H9 (cell line): ENCODE measurements at regions not wholly inside any gene's neighbourhood (a gene's known extent, or its start where the extent isn't known, plus 50 kb on each side); places are given as distances from the start of the nearest gene placed in this dataset.

ENCODE experiments used
- DNase-seq: peaks from one replicate; pipeline ENCODE4 v3.0.0-alpha.2; 2017
- H2AFZ ChIP-seq: one replicate; pipeline ENCODE4 v1.6.1; 2013; ENCODE audit warnings: mild to moderate bottlenecking, low read length, control low read depth, moderate library complexity
- H2AK5ac ChIP-seq: 2 replicates; pipeline ENCODE4 v1.6.1; 2013; ENCODE audit warnings: low read length, control low read depth, mixed read lengths; ENCODE audit not compliant: insufficient read length
- H2BK120ac ChIP-seq: one replicate; pipeline ENCODE4 v1.6.1; 2013; ENCODE audit warnings: low read depth, mild to moderate bottlenecking, low read length, control low read depth, inconsistent platforms; ENCODE audit not compliant: poor library complexity, severe bottlenecking
- H2BK12ac ChIP-seq: 2 replicates; pipeline ENCODE4 v1.6.1; 2013; ENCODE audit warnings: low read length, control low read depth, mixed read lengths, low read depth; ENCODE audit not compliant: insufficient read length
- H2BK15ac ChIP-seq: 2 replicates; pipeline ENCODE4 v1.6.1; 2013; ENCODE audit warnings: low read depth, low read length, control low read depth
- H2BK20ac ChIP-seq: one replicate; pipeline ENCODE4 v1.6.1; 2013; ENCODE audit warnings: low read depth, mild to moderate bottlenecking, low read length, control low read depth, inconsistent platforms; ENCODE audit not compliant: poor library complexity, severe bottlenecking
- H2BK5ac ChIP-seq: 2 replicates; pipeline ENCODE4 v1.6.1; 2013; ENCODE audit warnings: low read length, control low read depth, mixed read lengths; ENCODE audit not compliant: insufficient read length
- H3K14ac ChIP-seq: 2 replicates; pipeline ENCODE4 v1.6.1; 2013; ENCODE audit warnings: low read length, control low read depth; ENCODE audit not compliant: insufficient read depth
- H3K18ac ChIP-seq: 2 replicates; pipeline ENCODE4 v1.6.1; 2013; ENCODE audit warnings: low read depth, mild to moderate bottlenecking, mixed read lengths, low read length, control low read depth; ENCODE audit not compliant: insufficient read length
- H3K23ac ChIP-seq: 2 replicates; pipeline ENCODE4 v1.6.1; 2013; ENCODE audit warnings: low read length, control low read depth, mixed read lengths, low read depth; ENCODE audit not compliant: insufficient read length
- H3K23me2 ChIP-seq: 2 replicates; pipeline ENCODE4 v1.6.1; 2013; ENCODE audit warnings: low read depth, mild to moderate bottlenecking, mixed read lengths, low read length, control low read depth; ENCODE audit not compliant: insufficient read length, poor library complexity, severe bottlenecking
- H3K27ac ChIP-seq: 2 replicates; pipeline ENCODE4 v1.5.1; 2013; ENCODE audit warnings: low read length, control low read depth, mixed read lengths, low read depth; ENCODE audit not compliant: insufficient read length
- H3K27me3 ChIP-seq: 2 replicates; pipeline ENCODE4 v1.6.1; 2013; ENCODE audit warnings: low read length, control low read depth, inconsistent platforms; ENCODE audit not compliant: insufficient read depth
- H3K4ac ChIP-seq: 2 replicates; pipeline ENCODE4 v1.6.1; 2013; ENCODE audit warnings: low read depth, mild to moderate bottlenecking, control low read depth, inconsistent platforms, low read length, moderate library complexity
- H3K4me1 ChIP-seq: 2 replicates; pipeline ENCODE4 v1.6.1; 2013; ENCODE audit warnings: low read length, control low read depth, inconsistent platforms; ENCODE audit not compliant: insufficient read depth
- H3K4me2 ChIP-seq: 2 replicates; pipeline ENCODE4 v1.6.1; 2013; ENCODE audit warnings: low read length, control low read depth, mixed read lengths; ENCODE audit not compliant: insufficient read length, insufficient read depth
- H3K56ac ChIP-seq: 2 replicates; pipeline ENCODE4 v1.6.1; 2013; ENCODE audit warnings: low read depth, mild to moderate bottlenecking, mixed read lengths, low read length, control low read depth; ENCODE audit not compliant: insufficient read length
- H3K79me1 ChIP-seq: 2 replicates; pipeline ENCODE4 v1.6.1; 2013; ENCODE audit warnings: low read depth, mild to moderate bottlenecking, moderate library complexity, low read length, control low read depth, inconsistent platforms; ENCODE audit not compliant: insufficient read depth, poor library complexity, severe bottlenecking
- H3K79me2 ChIP-seq: 2 replicates; pipeline ENCODE4 v1.6.1; 2013; ENCODE audit warnings: low read length, control low read depth, inconsistent platforms; ENCODE audit not compliant: insufficient read depth
- H3K9ac ChIP-seq: 2 replicates; pipeline ENCODE4 v1.6.1; 2013; ENCODE audit warnings: low read length, control low read depth, mixed read lengths; ENCODE audit not compliant: insufficient read length; ENCODE audit errors: extremely low read depth
- H3K9me3 ChIP-seq: one replicate; pipeline ENCODE4 v1.6.1; 2013; ENCODE audit warnings: low read depth, low read length, inconsistent platforms; ENCODE audit not compliant: control insufficient read depth
- H3T11ph ChIP-seq: one replicate; pipeline ENCODE4 v1.6.1; 2013; ENCODE audit warnings: mild to moderate bottlenecking, low read length, control low read depth, inconsistent platforms
- H4K20me1 ChIP-seq: one replicate; pipeline ENCODE4 v1.6.1; 2013; ENCODE audit not compliant: control insufficient read depth, insufficient read length, insufficient read depth
- H4K5ac ChIP-seq: 2 replicates; pipeline ENCODE4 v1.6.1; 2013; ENCODE audit warnings: low read depth, mild to moderate bottlenecking, mixed read lengths, low read length, control low read depth; ENCODE audit not compliant: insufficient read length
- H4K8ac ChIP-seq: replicated peaks from 2 replicates; pipeline ENCODE4 v1.6.1; 2013; ENCODE audit warnings: low read length, control low read depth, mixed read lengths, low read depth; ENCODE audit not compliant: insufficient read length
- H4K91ac ChIP-seq: 2 replicates; pipeline ENCODE4 v1.6.1; 2013; ENCODE audit warnings: low read depth, mild to moderate bottlenecking, moderate library complexity, mixed read lengths, low read length, control low read depth; ENCODE audit not compliant: insufficient read length
- H3K27ac Mint-ChIP-seq, 3 experiments: 2 replicates in 2 of 3; 3 replicates in 1 of 3; pipeline ENCODE4 v1.8.0; 2020 to 2021; ENCODE audit warnings: mixed read lengths in 3 of 3, mild to moderate bottlenecking in 1 of 3, moderate library complexity in 1 of 3
- H3K27me3 Mint-ChIP-seq: 2 replicates; pipeline ENCODE4 v1.8.0; 2021; ENCODE audit warnings: low read depth, mild to moderate bottlenecking, moderate library complexity, mixed read lengths
- H3K36me3 Mint-ChIP-seq, 3 experiments: 2 replicates in 2 of 3; 3 replicates in 1 of 3; pipeline ENCODE4 v1.8.0; 2020 to 2021; ENCODE audit warnings: low read depth in 3 of 3, mixed read lengths in 3 of 3; ENCODE audit not compliant: insufficient read depth in 1 of 3
- H3K4me1 Mint-ChIP-seq, 2 experiments: 2 replicates each; pipeline ENCODE4 v1.8.0; 2020; ENCODE audit warnings: mixed read lengths in 2 of 2
- H3K4me3 Mint-ChIP-seq, 2 experiments: 2 replicates in 1 of 2; 3 replicates in 1 of 2; pipeline ENCODE4 v1.8.0; 2020 to 2021; ENCODE audit warnings: mild to moderate bottlenecking in 2 of 2, mixed read lengths in 2 of 2, moderate library complexity in 1 of 2
- H3K9me3 Mint-ChIP-seq, 2 experiments: 2 replicates in 1 of 2; 3 replicates in 1 of 2; pipeline ENCODE4 v1.8.0; 2020; ENCODE audit warnings: mild to moderate bottlenecking in 2 of 2, mixed read lengths in 2 of 2, moderate library complexity in 1 of 2
- CTCF ChIP-seq: fragments of 200-600 bp; sonication (generic); conservative IDR thresholded peaks from 3 replicates; pipeline ENCODE4 v1.8.0; 2021; ENCODE audit warnings: antibody characterized with exemption, mild to moderate bottlenecking
- WGBS: extraction: QIAGEN DNeasy Blood & Tissue Kit; methylation state at CpG from one replicate; pipeline ENCODE4 v1.1.7; 2013; ENCODE audit warnings: missing lambda C conversion rate, low lambda C conversion rate, mixed read lengths; ENCODE audit not compliant: insufficient read length; ENCODE audit errors: extremely low coverage; 5-methylcytosine and 5-hydroxymethylcytosine counted together

GRCh38 chr16:66131156-66131807, 235.2 kb upstream of the CDH5 start:
- H3K4me1 Mint-ChIP-seq: peaks cover 23 to 32% of the 10 kb centered on the region in 2 experiments
- Histone ChIP-seq H4K91ac (no peak overlapping the region), H2BK5ac (no peak overlapping the region), H4K20me1 (no peaks in the 10 kb centered on the region), H3K79me1 (no peaks in the 10 kb centered on the region), H2BK15ac (no peak overlapping the region), H2BK20ac (no peak overlapping the region), H3T11ph (no peak overlapping the region), H3K4me1 (peaks cover 3% of the 10 kb centered on the region; the same call in 1 of the 2 replicates), H3K4ac (no peak overlapping the region), H3K4me2 (no peak overlapping the region), H2AK5ac (no peak overlapping the region), H3K23ac (no peak overlapping the region), H3K14ac (no peak overlapping the region), H2BK120ac (no peak overlapping the region), H4K8ac (no peak overlapping the region), H3K56ac (no peak overlapping the region), H3K18ac (no peak overlapping the region), H3K79me2 (no peaks in the 10 kb centered on the region), H3K27ac (no peak overlapping the region), H2AFZ (no peak overlapping the region), H3K23me2 (no peaks in the 10 kb centered on the region), H3K9ac (no peak overlapping the region), H3K9me3 (no peaks in the 10 kb centered on the region), H3K27me3 (no peaks in the 10 kb centered on the region; the same call in 1 of the 2 replicates), H2BK12ac (no peak overlapping the region), H4K5ac (no peak overlapping the region)
- no peak overlapping the region for H3K4me3 Mint-ChIP-seq
- no peak for TF ChIP-seq CTCF
- H3K27me3 Mint-ChIP-seq: peaks cover 22% of the 10 kb centered on the region
- no CpG with 5 or more reads among the region's 5 CpGs for WGBS
- H3K36me3 Mint-ChIP-seq: no peaks in the 10 kb centered on the region
- no peak overlapping the region for H3K27ac Mint-ChIP-seq
- no peak for DNase-seq
- no peaks in the 10 kb centered on the region for H3K9me3 Mint-ChIP-seq
